ENCODE measurements at regions not wholly inside any gene's neighbourhood (a gene's known extent, or its start where the extent isn't known, plus 50 kb on each side); places are given as distances from the start of the nearest gene placed in this dataset.

DNA sequence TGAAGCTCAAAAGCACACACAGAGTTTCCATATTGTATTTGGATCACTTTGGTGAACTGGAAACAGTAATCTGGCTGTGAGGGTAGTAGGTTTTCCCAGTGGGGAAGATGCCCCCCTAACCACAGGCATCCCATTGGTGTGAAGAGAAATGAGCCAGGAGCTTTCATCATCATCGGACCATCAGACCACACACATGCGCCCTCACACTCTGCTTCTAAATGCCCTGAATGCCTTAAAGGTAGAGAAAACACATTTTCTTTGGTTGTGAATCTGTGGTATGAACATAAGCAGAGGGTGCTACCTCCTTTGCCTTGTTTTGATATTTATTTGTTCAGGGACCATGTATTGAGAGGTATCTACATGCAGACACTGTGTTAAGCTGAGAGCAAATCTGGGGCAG, 79.0 kb upstream of the DNAH14 start:
- DNase-seq: no peak

DNA sequence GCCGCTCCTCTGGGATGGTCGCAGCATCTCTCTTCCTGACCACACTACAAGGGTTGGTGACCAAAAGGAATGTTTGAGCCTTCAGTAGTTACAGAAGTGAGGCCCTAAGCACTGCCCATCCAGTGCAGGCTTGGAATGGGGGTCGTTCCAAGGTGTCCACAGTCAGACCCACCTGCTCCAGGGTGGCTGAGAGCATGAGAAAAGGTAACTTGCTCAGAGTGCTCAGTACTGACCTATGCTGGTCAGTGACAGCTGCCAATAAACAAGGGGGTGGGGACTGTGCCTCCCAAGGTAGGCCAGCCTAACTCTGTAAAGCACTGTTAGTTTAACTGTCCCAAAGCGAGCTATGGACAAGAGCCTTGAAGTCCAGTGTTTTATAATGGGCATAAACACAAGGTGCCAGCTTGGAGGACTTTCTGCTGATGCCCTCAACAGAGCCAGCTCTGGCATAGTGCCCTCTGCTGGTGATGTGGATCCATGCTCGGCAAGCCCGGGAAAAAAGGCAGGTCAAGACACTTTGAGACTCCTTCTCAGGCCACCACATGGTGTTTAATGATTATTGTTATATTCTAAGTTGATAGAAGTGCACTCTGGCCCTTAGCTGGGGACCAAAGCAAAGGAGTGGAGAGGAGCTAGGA, 78.1 kb upstream of the DNAH14 start:
- peak; percentile 46 for DNase-seq

DNA sequence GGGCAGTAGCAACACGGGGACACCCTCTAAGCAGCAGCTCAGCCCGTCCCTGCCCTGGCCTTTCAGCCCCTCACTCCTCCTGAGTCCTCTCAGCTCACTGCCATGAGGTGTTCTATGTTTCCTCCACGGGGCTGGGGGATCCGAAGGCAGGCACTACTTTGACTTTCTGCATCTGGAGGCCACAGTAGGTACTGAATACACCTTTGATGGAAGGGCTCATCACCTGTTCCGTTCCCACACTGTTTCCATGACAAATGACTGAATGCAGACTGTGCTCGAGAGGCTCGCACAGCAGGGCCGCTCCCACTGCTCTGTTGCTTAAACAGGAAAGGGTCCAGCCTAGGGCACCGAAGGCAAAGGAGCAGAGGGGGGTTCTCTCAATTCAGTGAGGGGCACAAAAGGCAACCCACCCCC, 77.6 kb upstream of the DNAH14 start:
- DNase-seq: no peak

DNA sequence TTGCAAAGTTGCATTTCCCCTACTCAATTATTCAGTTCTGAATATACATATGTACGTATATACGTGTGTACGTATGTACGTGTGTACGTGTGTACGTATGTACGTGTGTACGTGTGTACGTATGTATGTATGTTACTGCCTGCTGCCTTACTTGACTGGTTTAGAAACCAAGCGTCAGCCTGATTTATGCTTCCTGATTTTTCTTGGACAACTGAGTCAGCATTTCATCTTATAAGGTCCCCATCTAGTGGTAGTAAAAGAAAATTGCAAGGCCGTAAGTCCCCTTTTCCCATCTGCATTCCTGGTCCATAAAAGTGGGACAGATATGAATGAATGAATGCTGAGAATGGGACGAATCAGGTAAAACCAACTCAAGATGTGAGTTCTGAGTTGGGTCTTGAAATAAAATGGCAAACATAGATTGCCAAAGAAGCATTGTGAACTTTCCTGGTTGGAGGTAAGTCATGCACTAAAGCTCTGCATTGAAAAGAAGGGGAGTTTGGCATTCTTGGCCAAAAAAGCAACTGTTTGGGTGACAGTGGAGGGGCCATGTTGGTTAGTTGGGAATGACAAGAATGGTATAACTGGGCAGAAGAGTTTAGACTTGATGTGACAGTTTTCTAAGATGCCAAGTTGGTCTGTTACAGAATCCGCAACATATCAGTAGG, 76.4 kb upstream of the DNAH14 start:
- DNase-seq: no peak

DNA sequence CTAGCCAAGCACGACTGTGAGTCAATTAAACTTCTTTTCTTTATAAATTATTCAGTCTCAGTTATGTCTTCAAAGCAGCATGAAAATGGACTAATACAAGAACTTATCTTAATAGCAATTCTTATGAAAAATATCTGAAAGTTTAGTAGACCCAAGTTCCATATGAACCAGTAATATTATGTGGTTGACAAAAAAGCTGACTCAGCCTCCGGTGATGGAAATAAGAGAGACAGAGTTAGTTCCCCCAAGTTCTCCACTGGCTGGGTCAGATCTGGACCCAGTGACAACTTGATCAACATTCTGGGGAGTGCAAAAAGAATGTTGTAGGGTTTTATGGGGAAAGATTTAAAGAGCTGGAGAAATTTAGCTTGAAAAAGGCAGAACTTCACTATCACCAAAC, 72.5 kb upstream of the DNAH14 start:
- no peak for DNase-seq

DNA sequence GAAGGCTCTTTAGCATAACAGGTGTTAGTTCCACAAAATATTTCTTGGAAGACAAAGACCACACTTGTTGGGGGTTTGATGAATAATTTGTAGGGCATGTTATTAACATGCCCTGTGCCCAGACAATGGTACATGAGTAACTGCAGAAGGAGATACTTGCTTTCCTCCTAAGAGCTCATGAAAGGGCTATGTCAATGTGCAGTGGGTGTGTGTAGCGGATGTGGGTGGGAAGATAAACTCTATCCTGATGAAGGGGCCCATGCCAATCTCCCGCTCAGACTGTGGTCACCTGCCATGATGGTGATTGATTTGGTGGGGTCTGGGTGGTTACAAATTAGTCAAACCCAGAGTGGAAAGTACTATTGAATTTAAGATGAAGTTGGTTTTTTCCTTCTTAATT, 69.8 kb upstream of the DNAH14 start:
- DNase-seq: no peak

DNA sequence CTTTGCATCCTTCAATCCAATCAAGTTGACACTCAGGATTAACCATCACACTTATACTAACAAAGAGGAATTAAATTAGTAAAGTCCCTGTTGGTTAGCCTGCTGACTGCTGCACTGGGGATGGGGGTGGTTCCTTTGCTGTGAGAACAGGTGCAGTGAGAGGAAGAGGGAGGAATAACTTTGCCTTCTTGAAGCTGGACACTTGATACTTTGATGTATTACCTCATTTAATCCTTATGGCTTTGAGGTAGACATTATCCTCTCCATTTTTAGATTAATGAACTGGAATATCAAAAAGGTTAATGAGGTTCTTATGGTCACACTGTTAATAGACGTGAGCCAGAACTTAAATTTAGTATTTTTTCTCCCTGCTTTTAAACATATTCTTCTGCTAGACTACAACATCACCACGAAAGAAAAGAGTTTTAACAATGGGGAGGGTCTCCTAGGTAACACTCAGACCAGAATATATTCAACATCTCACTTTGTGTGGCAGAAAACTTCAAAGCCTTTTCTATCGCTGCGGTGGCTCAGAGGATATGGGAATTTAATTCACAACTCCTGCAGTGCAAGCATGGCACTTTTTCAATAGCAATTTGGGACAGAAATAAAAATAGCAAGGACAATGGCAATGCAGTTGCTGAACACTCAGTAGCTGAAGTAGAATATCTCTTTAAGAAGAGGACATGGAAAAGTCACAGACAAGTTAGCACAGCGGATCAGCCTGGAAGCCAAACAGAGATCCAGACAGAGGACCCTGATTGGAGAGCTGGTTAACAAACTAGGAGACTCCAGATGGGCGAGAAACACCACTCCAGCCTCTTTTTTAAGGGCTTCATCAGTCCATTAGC, 68.8 kb upstream of the DNAH14 start:
- DNase-seq: no peak

DNA sequence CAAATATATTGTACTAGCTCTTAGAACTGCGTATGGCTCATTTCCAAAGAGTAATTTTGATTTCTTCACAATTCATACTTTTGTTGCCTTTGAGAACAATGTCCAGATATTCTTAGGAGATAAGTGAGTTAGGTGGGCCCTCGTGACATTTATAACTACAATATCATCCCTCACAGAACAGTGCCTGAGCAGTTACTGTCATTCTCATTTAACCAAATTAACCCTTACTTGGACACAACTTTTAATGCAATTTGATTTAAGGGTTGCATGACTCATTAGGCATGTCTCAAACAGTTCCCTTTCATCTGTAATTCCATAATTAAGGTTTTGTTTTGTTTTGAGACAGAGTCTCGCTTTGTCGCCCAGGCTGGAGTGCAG, 68.1 kb upstream of the DNAH14 start:
- DNase-seq: no peak

DNA sequence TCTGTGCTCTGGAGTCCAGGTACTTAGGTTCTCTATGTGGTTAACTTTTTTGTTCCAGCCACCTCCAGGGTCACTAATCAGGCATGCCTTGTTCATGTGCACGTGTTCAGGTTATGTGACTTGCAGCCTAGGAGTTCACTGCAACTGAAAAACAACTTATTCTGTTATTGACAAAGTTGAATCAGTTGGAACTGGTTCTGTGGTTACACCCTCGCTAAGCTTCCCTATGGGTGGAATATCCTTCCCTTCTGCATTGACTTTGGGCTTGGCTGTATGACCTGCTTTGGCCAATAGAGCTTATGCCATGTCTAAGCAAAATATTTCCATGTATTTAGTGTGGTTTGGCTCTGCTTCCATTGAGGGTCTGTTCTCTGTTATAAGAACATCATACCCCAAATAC, 66.0 kb upstream of the DNAH14 start:
- no peak for DNase-seq

DNA sequence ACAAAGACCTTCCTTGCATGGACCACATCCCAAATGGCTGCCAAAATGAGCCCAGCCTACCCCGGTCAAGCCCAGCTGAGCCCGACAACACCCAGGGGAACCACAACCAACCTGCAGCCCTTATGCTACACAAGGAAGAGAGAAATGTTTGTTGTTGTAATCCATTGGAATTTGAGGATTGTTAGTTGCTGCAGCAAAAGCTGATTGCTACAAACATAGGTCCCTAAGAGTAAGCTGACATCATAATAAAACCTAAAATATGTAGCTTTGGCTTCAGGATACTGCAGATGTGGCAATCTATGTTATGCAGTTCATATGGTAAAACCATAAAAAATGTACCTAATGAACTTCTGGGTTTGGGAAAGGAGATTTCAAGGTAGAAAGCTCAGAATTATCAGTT, 65.5 kb upstream of the DNAH14 start:
- no peak for DNase-seq

DNA sequence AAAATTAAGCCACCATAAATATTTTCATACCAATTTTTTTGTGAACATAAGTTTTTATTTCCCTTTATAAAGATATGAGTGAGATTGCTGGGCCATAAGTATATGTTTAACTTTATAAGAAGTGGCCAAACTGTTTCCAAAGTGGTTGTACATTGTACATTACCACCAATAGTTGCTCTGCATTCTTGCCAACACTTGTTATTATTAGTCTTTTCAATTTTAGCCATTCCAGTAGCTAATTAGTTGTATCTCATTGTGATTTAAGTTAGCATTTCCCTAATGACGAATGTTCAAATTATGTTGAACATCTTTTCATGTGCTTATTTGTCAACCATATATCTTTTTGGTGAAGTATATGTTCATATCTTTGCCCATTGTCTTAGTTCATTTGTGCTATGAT, 64.0 kb upstream of the DNAH14 start:
- DNase-seq: no peak

DNA sequence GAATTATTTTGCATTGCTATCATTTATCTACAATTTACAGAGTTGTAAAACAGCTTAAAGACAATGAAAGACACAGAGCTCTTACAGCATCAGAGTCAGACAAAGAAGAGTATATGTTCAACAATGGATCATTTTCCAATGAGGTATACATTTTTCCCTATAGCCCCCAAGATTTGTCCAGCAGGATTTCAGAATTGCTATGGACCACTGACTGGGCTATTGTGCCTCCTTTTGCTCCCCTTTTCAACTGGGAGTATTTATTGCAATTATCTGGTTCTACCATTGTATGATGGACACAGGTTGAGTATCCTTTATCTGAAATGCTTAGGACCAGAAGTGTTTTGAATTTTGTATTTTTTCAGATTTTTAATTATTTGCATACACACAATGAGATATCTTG, 62.5 kb upstream of the DNAH14 start:
- DNase-seq: no peak

DNA sequence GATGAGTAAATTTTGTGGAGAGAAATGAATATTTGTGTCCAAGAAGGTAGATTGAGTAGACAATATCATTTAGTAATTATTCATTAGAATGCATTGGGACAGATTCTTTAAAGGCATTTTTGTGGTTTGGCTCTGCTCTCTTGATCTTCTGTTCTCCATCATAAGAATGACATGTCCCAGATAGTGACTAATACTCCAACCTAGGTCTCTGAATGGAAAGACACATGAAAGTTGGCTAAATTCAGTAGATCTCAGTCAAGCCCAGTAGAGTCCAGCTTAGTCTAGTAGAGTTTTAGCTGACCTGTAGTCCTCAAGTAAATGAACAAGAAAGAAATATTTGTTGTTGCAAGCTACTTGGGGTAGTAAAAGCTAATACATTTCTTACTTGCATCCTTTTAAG, 61.8 kb upstream of the DNAH14 start:
- DNase-seq: no peak

DNA sequence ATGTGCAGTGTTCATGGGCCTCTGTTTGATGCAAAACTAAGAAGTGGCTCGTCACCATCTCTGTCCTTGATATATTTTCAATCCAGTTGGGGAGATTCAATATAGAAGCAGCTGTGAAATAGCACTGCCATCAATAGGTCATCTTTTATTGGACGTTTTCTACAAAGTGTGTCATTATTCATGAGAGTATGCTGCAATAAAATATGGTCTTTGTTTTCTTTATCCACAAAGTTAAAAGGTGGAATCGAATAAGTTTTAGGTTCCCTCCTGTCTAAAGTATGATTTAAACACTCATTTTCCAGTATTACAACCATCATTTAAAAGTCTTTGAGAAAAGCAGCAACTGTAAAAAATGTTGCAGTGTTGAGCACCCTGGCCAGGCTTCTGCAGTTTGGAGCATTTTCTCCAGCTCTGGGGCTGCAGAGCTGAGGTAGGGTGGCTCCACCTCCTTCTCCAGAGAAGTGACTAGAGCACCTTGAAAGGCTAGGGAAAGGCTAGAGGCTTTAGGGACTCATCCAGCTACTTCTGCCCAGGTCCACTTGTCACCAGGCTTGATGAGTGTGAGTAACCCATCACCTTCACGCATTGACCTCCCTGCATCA, 56.5 kb upstream of the DNAH14 start:
- no peak for DNase-seq

DNA sequence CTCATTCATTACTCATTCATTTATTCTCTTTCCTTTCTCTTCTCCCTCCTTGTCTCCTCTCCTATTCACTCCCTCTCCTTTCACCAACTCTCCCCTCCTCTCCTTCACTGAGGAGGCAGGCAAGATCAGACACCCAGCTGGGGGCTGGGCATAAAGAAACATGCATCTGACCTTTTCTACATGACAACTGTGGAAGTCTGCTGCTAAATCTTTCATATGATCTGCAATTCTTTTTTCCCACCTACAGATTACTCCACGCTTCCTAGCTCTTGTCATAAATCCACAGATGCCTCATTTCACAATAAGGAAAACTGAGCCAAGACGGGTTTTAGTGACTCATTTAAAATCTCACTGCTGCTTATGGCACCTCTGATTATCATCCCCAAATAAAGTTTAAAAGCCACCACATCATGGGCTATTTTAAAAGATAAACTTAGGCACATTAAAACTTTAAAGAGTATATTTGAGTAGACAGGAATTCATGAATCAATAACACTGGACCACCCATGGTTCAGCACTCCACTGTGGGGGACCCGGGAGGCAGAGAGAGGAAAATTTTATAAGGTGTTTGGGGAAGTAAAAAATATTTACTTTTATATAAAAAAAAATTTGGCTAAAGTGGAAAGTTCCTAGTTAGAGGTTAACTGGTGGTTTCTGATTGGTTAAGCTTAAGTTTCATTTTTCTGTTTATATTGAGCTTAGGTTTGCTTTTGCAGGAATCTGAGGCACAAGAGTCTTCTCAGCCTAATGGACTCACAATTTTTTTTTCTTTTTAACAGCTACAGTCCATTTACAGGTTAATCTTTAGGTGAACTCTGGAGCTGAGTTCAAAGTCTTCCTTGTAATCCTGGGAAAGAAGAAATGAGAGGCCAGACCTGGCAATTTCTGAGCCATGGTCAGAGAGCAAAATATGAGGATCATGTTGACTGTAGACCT, 55.8 kb upstream of the DNAH14 start:
- DNase-seq: no peak

DNA sequence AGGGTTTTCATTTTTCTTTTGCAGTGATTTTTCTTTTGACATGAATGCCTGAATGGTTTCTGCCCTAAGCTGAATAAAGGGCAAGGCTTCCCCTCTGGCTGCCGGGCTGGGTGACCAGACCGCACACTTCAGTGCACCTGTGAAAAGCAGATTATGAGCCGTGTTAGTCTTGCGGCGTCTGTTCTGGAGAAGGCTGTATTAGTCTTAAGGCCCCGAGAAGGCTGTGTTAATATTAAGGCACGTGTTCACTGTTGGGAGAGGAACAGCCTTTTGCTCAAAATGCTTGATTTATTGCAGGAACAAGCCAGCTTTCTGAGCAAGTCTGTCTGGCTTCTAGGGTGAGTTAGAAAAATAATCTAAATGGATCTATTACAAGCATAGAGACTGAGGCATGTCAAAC, 54.7 kb upstream of the DNAH14 start:
- DNase-seq: no peak

DNA sequence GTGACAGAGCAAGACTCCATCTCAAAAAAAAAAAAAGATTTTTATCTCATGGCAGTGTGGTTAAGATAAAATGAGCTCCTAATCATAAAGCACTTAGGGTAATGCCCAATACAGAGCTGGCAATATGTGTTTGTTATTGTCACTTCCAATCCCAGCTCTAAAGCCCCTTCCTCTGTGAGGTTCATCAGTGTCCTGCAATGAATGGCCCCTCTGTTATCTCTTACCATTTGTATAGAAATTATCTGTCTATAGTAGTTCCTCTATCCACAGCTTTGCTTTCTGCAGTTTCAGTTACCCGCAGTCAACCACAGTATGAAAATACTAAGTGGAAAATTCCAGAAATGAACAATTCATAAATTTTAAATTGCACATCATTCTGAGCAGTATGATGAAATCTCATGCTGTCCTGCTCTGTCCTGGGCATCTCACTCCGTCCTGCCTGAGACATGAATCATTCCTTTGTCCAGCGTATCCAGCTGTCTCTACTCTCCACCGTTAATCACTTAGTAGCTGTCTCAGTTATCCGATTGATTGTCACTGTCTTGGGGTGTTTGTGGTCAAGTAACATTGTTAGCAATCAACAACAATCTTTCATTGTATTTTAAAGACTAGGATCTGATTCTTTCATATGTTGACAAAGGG, 50.2 kb upstream of the DNAH14 start:
- no peak for DNase-seq

Data from CD4-positive, alpha-beta T cell treated with Interleukin-21 for 1 hour (primary cell).